H1 (cell line): ENCODE measurements at regions not wholly inside any gene's neighbourhood (a gene's known extent, or its start where the extent isn't known, plus 50 kb on each side); places are given as distances from the start of the nearest gene placed in this dataset.

Experiments
- ATF2 ChIP-seq: IDR thresholded peaks from 2 replicates; pipeline ENCODE4 v1.6.1; 2012; ENCODE audit warnings: low read length, inconsistent platforms
- BRCA1 ChIP-seq: IDR thresholded peaks from 2 replicates; pipeline ENCODE4 v1.6.1; 2012; ENCODE audit warnings: low read depth, low read length, improper control_type of control experiment
- CHD7 ChIP-seq: fragments of 300-600 bp; sonication (generic); IDR thresholded peaks from 2 replicates; pipeline ENCODE4 v1.7.1; 2012; ENCODE audit warnings: low read length, moderate library complexity, mild to moderate bottlenecking, inconsistent platforms; ENCODE audit not compliant: insufficient replicate concordance
- EGR1 ChIP-seq: IDR thresholded peaks from 2 replicates; pipeline ENCODE4 v1.6.1; 2011; ENCODE audit warnings: low read depth, low read length, borderline replicate concordance
- EZH2 ChIP-seq: fragments of 200-600 bp; sonication (generic); IDR thresholded peaks from 2 replicates; pipeline ENCODE4 v1.7.1; 2012; ENCODE audit warnings: low read depth, mild to moderate bottlenecking, moderate library complexity, low read length, inconsistent platforms; ENCODE audit not compliant: severe bottlenecking
- KDM5A ChIP-seq: fragments of 200-600 bp; IDR thresholded peaks from 2 replicates; pipeline ENCODE4 v1.7.1; 2012; ENCODE audit warnings: mild to moderate bottlenecking, low read length, inconsistent platforms, mixed read lengths
- RBBP5 ChIP-seq: IDR thresholded peaks from 2 replicates; pipeline ENCODE4 v1.7.1; 2012; ENCODE audit warnings: low read depth, mild to moderate bottlenecking, inconsistent platforms, low read length, moderate library complexity, borderline replicate concordance
- SIX5 ChIP-seq: IDR thresholded peaks from 2 replicates; pipeline ENCODE4 v1.6.1; 2011; ENCODE audit warnings: mild to moderate bottlenecking, low read depth, low read length
- SP2 ChIP-seq: IDR thresholded peaks from 2 replicates; pipeline ENCODE4 v1.6.1; 2012; ENCODE audit warnings: mild to moderate bottlenecking, low read length, inconsistent platforms
- TBP ChIP-seq: IDR thresholded peaks from 2 replicates; pipeline ENCODE4 v1.6.1; 2011; ENCODE audit warnings: low read depth, low read length, improper control_type of control experiment

- TF ChIP-seq CHD7 = no peak
- TF ChIP-seq SIX5 = no peak
- no peak for TF ChIP-seq RBBP5
- no peak for TF ChIP-seq KDM5A
- no peak for TF ChIP-seq BRCA1
- no peak for TF ChIP-seq EZH2
- no peak for TF ChIP-seq EGR1
- TF ChIP-seq SP2 = no peak
- TF ChIP-seq ATF2 = no peak
- no peak for TF ChIP-seq TBP
Observed at GRCh38 chr12:75660107-75660530, 148.7 kb upstream of the KRR1 start (continued).
